Stimulated activated CD4-positive, alpha-beta T cell treated with anti-CD3 and anti-CD28 coated beads, Interleukin-15, amount 100 ng/mL, for 24 hours (primary cell): ENCODE measurements at regions not wholly inside any gene's neighbourhood (a gene's known extent, or its start where the extent isn't known, plus 50 kb on each side); places are given as distances from the start of the nearest gene placed in this dataset.
"Not testable (repeated sequence)": the region's sequence is repeated elsewhere in the genome, so short reads cannot be mapped to it uniquely, and the experiment has no call there.

Source experiments
- DNase-seq: peaks from one replicate; pipeline ENCODE4 v3.0.0-alpha.2; 2020

DNA sequence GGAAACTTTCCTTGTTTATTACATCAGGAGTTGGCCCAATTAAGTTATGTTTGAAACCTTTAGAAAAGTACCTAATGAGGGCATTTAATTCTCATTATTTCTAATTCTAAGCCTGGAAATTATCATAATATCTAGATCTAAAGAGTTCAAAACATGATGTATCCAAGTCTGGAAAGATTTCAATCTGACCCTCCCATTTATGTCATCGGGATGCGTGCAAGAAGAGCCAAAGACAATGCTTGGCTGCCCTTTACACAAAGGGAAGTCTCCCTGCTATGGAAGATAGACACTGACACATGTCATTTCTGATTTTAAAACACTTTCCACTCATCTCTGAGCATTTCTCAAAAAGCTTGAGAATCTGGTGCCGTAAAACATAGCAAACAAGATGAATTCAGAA, 222.4 kb downstream of the ANTXR2 start:
- no peak for DNase-seq

DNA sequence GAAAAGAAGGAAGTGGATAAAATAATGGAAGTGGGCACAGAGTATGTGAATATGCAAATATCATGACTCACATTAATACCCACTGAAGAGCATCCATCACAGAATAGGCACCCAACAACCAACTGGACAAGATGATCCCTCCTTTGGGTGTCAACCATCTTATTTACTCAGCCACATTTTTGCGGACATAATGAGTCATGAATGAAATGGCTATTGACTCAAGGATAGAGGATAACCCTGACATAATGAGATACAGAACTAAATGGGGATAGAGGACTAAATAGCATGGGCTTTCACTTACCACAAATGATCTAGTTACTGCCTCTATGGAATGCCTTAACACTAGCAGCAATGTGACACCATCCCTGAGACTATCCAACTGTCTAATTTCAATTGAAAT, 224.7 kb downstream of the ANTXR2 start:
- DNase-seq: no peak

DNA sequence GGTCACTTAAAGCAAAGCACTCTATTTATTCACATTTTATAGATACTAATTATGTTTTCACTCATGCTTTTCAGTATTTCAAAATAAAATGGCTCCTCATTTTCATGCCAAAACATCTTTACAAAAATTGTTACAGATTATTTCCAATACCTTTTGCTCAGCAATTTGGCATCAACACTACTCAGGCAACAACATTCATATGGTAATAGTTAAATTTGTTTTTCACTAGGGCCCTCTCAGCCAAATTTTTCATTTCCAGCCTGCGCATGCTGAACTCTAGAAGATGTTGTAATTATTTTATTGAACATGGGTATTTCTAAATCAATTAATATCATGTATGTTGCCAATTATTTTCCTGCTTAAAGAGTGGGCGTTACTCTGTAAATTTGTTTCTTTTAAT, 225.6 kb downstream of the ANTXR2 start:
- no peak for DNase-seq

DNA sequence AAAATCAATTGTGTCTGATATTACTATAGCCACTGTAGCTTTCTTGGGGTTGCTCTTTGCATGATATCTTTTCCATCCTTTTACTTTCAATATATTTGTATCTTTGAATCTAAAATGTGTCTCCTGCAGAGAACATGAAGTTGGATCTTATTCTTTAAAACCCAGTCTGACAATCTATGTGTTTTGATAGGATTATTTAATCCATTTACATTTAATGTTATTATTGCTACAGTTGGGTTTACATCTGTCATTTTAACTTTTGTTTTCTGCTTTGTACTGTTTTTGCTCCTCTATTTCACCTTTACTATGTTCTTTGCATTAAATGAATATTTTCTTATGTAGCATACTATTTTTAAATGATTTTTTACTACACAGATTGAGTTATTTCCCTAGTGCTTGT, 230.9 kb downstream of the ANTXR2 start:
- DNase-seq: no peak

DNA sequence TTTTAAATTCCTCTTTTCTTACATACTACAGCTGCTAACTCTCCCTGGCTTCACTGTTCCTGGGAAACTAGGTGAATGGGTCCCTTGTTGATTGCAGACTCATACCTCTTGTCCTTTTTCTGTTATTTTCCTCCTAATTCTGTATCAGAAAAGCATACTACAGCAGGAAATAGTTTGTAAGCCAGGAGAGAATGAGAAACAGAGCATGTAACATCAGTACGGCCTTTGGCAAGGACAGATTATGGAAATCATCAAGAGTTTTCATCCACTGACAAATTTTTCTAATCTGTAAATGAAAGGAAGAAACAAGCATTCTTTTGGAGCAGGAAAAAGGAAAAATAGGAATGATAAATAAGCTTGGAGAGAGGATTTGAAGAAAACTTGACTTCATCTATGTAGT, 239.2 kb downstream of the ANTXR2 start:
- DNase-seq: no peak

DNA sequence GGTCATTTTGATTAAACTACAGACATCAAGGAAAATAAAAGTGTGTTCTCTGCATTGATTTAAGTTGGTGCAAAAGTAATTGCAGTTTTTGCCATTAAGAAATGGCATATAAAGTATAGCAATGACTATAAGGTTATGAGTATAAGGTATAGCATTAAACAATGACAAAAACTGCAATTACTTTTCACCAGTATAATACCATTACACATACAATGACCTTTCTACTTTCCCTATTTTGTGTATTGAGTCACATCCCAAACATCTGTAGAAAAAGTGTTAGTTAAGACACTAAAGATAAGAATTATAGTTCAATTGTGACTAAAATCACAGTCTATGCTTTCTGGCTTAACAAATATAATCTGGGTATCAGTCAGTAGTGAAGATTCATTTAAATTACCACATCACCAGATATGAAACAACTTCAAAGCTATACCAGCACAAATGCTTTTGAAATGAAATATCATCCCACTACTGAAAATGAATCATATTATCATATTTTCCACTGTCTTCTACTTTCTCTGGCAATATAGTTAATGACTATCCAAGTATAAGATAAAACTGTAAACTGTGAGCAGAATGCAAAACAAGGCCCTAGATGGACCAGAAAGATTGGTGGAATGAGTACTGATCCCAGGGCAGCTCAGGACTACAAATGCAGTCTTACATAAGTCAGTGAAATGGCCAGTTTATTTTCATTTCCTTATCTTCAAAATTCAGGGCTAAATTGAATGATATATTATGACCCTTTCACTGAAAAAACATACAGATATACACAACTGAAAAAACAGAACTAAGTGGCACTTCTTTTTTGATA, 241.1 kb downstream of the ANTXR2 start:
- no peak for DNase-seq

DNA sequence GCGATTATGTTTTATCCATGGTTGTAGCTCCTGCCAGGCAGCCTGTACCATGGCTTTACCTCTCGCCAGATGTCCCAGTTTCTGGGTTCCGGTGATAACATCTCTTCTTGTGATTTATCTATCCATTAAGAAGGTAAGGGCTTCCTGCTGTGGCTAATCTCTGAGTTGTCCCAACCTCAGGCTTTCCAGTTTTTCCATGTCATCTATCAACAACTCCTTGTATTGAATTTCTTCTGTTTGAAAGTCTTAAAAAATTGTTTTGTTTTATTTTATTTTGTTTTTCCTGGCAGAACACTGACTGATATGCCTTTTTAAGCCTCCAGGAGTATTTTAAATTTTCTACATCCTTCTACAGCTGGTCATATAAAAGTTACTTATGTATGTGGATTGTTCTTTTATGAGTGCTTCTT, 241.9 kb downstream of the ANTXR2 start:
- no peak for DNase-seq

DNA sequence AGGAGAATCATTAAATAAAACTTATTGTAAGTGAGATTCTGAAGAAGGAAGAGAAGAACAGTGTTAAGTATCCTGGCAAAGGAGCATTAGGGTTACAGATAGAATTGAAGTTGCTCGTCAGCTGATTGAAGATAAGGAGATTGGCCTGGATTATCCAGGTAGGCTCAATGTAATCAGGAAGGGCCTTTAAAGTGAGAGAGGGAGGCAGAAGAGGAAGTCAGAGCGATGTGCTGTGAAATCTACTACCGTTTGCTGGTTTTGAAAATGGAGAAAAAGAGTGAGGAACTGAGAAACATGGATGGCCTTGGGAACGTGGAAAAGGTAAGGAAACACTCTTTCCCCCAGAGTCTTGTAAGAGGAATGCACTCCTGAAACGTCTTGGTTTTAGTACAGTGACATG, 245.7 kb downstream of the ANTXR2 start:
- DNase-seq: no peak

DNA sequence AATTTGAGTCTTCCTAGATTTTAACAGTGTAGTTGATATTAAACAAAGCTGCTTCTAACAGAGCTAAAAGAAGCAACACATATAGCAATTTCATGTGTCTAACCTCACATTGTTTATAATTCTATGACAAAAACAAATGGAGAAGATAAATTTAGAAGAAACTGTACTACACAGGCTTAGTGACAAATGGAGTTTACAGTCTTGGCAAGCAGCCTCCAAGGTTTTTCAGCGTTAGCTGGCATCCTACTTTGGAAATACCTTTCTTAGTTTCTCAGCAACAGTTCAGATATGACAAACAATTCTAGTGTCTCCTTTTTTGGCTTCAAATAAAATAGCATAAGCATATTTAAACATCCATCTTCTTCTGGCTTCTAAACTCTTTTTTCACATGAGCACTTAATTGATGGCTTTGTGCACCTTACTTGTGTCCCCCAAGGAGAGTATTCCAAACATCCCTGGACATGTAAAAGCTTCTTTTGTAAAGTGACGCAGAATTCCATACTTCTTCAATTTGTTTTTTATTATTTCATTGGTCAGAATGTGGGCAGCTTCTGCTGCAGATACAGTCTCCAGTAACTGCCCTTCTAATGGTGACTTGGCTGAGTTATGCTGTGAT, 249.8 kb downstream of the ANTXR2 start:
- DNase-seq: no peak

DNA sequence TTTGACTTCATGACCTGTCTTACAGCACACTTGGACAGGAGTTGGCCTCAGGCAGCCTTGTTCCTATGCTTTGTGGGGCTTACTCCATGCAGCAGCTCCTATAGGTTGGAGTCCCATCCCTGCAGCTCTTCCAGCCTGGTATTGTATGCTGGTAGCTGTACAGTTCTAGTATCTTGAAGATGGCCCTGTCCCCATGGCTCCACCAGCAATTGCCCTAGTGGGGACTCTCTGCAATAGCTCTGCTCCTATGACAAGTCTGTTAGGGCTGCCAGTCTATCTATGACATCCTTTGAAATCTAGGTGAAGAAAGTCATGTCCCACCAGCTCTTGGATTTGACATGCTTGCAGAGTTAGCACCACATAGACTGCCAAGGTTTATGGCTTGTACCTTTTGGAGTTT, 252.6 kb downstream of the ANTXR2 start:
- DNase-seq: no peak

DNA sequence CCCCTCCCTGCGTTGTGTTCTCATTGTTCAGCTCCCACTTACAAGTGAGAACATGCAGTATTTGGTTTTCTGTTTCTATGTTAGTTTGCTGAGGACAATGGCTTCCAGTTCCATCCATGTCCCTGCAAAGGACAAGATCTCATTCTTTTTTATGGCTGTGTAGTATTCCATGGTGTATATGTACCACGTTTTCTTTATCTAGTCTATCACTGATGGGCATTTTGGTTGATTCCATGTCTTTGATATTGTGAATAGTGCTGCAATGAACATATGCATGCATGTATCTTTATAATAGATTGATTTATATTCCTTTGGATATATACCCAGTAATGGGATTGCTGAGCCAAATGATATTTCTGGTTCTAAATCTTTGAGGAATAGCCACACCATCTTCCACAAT, 265.1 kb downstream of the ANTXR2 start:
- DNase-seq: not testable (repeated sequence)

DNA sequence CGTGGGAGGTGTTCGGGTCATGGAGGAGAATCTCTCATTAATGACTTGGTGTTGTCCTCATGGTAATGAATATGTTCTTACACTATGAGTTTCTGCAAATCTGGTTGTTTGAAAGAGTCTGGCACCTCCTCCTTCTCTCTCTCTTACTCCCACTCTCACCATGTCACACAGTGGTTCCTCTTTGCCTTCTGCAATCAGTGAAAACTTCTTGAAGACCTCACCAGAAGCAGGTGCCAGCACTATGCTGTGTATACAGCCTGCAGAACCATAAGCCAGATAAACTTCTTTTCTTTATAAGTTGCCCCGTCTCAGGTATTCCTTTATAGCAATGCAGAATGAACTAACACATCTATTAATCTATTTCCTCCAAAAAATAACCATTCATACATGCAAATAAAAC, 275.0 kb downstream of the ANTXR2 start:
- no peak for DNase-seq

DNA sequence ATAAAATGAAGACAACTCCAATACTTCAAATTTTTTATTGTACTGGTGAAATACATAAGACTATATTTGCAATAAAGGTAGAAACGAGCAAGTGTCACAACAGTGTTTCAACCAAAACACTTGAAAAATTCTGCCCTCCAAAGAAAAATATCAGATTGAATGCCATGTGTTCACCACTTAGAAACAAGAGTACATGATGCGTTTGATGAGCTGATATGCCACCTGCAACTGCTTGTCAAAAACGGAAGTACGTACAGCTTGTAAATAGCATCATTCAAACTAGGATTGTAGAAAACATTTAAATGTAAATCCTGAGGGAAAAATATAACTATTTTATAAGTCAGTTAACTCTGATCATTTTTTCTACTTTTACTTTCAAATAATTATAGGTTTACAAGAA, 276.1 kb downstream of the ANTXR2 start:
- no peak for DNase-seq

DNA sequence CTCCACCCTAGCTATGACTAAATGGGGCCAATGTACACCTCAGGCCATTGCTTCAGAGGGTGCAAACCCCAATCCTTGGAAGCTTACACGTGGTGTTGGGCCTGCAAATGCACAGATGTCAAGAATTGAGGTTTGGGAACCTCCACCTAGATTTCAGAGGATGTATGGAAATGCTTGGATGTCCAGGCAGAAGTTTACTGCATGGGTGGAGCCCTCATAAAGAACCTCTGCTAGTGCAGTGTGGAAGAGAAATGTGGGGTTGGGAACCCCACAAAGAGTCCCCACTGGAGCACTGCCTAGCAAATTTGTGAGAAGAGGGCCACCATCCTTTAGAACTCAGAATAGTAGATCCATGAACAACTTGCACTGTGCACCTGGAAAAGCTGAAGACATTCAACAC, 284.1 kb downstream of the ANTXR2 start:
- no peak for DNase-seq

DNA sequence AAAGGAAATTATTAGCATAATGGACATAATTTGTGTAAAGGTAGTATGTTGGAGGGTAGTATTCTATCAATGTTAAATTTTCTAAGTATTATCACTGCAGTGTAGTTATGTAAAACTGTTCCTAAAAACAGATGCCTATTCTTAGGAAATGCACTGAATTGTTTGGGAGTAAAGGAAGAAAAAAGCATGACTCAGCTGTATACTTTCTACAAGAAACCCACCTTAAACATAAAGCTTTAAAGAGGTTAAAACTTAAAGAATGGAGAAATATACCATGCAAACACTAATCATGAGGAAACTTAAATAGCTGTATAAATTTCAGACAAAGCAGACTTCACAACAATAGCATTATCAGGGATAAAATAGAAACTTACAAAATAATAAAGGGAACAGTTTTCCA, 292.9 kb downstream of the ANTXR2 start:
- no peak for DNase-seq

DNA sequence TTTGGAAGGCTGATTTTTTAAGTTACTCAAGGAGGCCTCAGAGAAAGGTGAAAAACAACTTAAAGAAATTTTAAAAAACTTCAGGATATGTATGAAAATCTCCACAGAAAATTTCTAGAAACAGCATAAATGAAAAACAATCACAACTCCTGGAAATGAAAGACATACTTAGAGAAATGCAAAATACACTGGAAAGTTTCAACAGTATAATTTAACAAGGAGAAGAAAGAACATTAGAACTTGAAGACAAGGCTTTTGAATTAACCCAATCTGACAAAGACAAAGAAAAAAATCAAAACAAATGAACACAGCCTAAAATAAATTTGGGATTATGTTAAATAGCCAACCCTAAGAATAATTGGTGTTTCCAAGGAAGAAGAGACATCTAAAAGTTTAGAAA, 300.5 kb downstream of the ANTXR2 start:
- DNase-seq: no peak

DNA sequence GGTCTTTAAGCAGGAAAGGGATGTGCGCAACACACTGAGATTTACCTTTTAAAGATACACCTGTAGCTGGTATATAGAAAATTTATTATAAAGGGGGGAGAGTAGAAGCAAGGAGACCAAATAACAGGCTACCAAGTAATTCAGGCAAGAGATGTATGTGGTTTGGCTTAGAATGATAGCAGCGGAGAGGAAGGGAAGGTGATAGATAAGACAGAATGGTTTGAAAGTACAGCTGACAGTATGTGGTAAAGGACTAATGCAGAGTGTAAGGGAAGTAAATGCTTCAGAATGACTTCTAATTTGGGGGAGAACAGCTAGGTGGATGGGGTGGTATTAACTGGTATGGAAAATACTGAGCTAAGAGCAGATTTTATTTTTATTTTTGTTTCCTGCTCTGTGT, 308.9 kb downstream of the ANTXR2 start:
- no peak for DNase-seq

DNA sequence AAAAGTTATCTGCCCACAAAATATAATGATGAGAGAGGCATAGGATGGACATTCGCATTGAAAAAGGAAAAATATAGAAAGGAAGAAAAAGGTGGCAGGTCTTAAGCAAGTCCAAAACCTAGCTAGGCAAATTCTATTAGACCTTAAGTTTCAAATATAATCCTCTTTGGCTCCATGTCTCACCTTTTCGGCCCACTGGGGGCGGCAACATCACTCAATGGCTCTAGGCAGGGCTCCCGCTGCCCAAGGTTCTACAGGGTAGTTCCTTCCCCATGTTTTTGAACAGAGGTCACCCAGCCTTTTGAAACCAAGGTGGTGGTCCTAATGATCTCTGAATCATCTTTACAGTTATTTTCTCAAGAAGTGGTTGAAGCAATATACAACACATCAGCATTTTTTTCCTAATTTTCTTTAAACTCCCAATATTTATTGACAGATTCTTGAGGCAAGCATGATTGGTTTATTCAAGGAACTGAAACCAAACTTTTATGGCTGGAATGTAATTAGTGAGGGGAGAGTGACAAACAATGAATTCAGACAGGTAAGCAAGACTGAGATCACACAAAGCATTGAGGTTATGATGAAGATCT, 309.4 kb downstream of the ANTXR2 start:
- no peak for DNase-seq

DNA sequence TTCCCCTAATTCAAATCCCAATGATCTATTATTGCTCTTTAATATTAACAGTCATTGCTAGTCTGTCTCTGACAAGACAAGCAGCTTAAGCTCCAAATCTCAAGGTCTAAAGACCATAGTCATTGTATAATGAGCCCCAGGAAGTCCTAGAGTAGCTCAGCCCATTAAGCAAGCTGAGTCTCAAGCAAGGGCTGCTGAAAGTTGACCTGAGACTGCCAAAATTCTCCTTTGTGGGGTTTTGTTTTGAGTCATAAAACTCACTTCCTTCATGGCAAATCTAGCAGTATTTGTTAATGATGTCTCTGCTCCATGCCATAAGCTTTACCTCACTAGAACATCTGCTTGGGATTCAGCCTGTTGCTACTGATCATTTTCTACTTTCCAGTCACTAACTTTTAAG, 313.2 kb downstream of the ANTXR2 start:
- DNase-seq: no peak

DNA sequence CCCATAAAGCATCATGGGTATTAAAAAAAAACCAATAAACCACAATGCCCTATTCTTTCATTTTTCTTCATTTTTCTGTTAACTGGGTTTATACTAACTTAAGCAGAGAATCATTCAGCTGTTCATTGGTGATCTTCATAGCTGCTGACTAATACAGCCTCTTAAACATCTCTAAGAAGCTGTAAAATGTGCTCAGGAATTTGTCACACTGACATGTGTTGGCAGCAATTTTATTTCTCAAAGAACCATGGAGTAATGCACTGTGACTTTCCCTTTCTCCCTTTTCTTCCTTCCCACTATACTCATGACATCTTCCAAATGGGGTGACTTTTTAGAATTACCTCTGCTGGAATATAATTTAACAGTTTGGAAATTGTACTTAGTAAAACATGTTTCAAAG, 315.4 kb downstream of the ANTXR2 start:
- no peak for DNase-seq

DNA sequence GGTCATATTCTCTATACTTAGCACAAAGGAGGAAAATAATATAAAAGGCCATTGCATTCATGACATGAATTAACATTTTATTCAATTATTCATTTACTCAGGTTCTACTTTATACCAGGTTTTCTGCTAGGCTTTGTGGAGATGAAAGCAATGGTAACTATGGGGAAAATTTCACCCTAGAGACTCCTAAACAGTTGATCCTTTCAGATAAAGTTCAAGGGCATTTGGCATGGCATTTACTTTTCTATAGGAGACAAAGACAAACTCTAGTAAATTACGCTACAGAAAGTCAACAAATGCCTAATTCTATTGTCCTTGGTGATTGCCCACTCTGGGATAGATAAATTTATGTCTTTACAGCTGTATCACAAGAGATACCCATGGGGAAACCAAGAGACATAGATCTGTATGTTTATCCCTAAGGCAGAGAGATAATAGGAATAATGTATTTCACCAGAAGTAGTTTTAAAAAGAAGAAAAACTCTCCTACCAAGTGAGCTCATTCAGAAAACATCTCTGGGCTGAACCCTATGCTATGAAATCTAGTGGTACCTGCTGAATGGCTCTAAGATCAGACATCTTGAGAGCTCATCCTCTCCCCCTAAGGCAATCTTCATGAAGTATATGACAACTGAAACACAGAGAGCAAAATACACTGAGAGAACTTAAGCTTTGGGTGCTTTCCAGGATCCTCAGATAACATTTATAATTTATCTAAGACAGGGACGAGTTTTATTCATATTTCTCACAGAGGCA, 316.7 kb downstream of the ANTXR2 start:
- DNase-seq: no peak

DNA sequence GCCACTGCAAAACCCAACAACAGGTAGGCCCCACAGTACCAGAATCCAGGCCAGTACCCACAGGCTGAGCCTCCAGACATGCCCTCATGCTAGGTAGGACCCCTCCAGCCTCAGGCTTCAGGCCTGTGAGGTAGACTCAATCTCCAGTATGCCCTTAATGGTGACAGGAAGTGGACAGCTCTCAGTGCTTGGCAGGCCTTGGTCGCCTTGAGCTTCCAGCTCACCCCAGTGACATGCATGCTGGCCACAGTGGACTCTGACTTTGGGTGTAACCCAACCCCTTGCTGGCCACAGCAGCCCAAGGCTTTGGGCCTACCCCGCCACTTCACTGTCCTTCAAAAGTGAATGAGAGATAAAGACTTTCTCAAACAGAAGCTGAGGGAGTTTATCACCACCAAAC, 324.2 kb downstream of the ANTXR2 start:
- DNase-seq: no peak

DNA sequence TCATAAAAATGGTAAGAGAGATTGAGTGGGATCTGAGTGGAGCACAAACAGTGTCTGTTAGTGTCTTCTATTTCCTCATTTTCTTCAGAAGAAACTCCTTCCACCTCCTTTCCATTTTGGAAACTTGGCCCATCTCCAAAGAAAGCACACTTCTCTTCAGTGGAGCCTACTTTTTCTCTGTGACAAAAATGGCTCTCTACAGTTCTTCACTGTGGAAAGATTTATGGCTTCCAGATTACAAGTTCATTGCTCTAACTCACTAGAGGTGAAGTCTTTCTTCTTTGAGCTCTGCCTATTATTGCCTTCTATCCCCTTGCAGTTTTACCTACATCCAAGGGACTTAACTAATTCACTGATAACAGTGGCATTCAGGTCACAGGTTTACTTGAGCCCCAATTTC, 325.8 kb downstream of the ANTXR2 start:
- no peak for DNase-seq

DNA sequence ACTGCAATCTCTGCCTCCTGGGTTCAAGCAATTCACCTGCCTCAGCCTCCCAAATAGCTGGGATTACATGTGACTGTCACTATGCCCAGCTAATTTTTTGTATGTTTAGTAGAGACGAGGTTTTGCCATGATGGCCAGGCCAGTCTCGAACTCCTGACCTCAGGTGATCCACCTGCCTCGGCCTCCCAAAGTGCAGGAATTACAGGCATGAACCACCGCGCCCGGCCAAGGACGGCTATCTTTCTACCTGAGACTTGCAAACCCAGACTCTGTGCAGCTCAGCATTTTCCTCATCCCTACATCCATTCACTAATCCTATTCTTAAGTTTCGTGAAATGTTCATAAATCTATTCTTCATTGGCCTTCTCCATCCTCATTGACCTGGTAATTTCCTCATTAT, 330.0 kb downstream of the ANTXR2 start:
- no peak for DNase-seq
